OCI-LY7 (cell line): ENCODE measurements at regions not wholly inside any gene's neighbourhood (a gene's known extent, or its start where the extent isn't known, plus 50 kb on each side); places are given as distances from the start of the nearest gene placed in this dataset.

ENCODE experiments used
- EZH2phosphoT487 ChIP-seq: fragments of 200-600 bp; sonication (generic); IDR thresholded peaks from 2 replicates; pipeline ENCODE4 v1.6.1; 2018; ENCODE audit warnings: low read depth, borderline replicate concordance, mild to moderate bottlenecking, mixed run types, antibody characterized with exemption, low read length, moderate library complexity, mixed read lengths
- TF ChIP-seq, protein P1 (sequence below): fragments of 200-600 bp; sonication (generic); conservative IDR thresholded peaks from 2 replicates; pipeline ENCODE4 v1.5.1; 2014; ENCODE audit warnings: mild to moderate bottlenecking, antibody characterized with exemption, low read length, moderate library complexity, mixed read lengths

DNA sequence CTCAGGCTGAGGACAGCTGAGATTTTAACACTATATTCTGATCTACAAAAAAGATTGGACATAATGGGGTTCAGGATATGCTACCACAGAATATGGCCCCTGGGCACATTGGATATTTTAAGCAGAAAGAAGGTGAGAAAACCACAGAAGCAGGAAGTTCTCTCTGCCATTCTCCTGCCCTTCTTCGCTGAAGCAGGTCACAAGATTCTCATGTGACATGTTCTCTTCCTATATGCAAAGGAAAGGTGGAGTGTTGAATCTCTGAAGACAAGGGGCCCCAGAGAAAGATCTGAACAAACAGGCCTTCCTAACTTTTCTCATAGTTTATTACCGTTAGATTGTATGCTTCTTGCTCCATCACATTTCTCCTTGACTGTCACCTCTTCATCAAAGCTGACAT is 285.7 kb downstream of the S1PR1 start:
- TF ChIP-seq, protein P1, sequence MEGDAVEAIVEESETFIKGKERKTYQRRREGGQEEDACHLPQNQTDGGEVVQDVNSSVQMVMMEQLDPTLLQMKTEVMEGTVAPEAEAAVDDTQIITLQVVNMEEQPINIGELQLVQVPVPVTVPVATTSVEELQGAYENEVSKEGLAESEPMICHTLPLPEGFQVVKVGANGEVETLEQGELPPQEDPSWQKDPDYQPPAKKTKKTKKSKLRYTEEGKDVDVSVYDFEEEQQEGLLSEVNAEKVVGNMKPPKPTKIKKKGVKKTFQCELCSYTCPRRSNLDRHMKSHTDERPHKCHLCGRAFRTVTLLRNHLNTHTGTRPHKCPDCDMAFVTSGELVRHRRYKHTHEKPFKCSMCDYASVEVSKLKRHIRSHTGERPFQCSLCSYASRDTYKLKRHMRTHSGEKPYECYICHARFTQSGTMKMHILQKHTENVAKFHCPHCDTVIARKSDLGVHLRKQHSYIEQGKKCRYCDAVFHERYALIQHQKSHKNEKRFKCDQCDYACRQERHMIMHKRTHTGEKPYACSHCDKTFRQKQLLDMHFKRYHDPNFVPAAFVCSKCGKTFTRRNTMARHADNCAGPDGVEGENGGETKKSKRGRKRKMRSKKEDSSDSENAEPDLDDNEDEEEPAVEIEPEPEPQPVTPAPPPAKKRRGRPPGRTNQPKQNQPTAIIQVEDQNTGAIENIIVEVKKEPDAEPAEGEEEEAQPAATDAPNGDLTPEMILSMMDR = no peak
- no peak for TF ChIP-seq EZH2phosphoT487
